PC-3 (cell line): ENCODE measurements at regions not wholly inside any gene's neighbourhood (a gene's known extent, or its start where the extent isn't known, plus 50 kb on each side); places are given as distances from the start of the nearest gene placed in this dataset.

ENCODE experiments used
- CTCF ChIP-seq: fragments of 300-600 bp; sonication (generic); conservative IDR thresholded peaks from 2 replicates; pipeline ENCODE4 v1.5.1; 2017; ENCODE audit warnings: antibody characterized with exemption, low read depth, mild to moderate bottlenecking, low read length
- EZH2 ChIP-seq: fragments of 300-600 bp; sonication (generic); IDR thresholded peaks from one replicate; pipeline ENCODE4 v1.6.1; 2017; ENCODE audit warnings: antibody characterized with exemption, mild to moderate bottlenecking, low read length; ENCODE audit not compliant: unreplicated experiment
- EZH2phosphoT487 ChIP-seq: fragments of 300-600 bp; sonication (generic); IDR thresholded peaks from 2 replicates; pipeline ENCODE4 v1.6.1; 2018; ENCODE audit warnings: mild to moderate bottlenecking, antibody characterized with exemption, low read length, borderline replicate concordance

GRCh38 chr19:5397804-5398692 lies 57.2 kb upstream of the ZNRF4 start:
- TF ChIP-seq CTCF (no peak), EZH2 (no peak), EZH2phosphoT487 (no peak)
